Lung microvascular endothelial cell (primary cell): ENCODE measurements at regions not wholly inside any gene's neighbourhood (a gene's known extent, or its start where the extent isn't known, plus 50 kb on each side); places are given as distances from the start of the nearest gene placed in this dataset.
A peak's percentile ranks its signal among the peaks of the same experiment; 100 is the strongest.

Experiments
- DNase-seq, 2 donors: peaks; one replicate each; pipeline versions ENCODE4 v3.0.0 to v3.0.0-alpha.2; 2010; ENCODE audit warnings: low read depth in 2 of 2

GRCh38 chr1:222105861-222106260, 364.0 kb upstream of the DUSP10 start:
- DNase-seq = no peak

- no peak for DNase-seq
Observed at GRCh38 chr1:222105393-222105737, 363.5 kb upstream of the DUSP10 start.

GRCh38 chr1:222104694-222105392, 363.0 kb upstream of the DUSP10 start:
- no peak for DNase-seq

- DNase-seq = no peak
Observed at GRCh38 chr1:222104097-222104496, 362.2 kb upstream of the DUSP10 start.

- no peak for DNase-seq
Observed at GRCh38 chr1:222099746-222100145, 357.9 kb upstream of the DUSP10 start.

GRCh38 chr1:222098404-222098803, 356.5 kb upstream of the DUSP10 start:
- no peak for DNase-seq

- no peak for DNase-seq
Observed at GRCh38 chr1:222097588-222097987, 355.7 kb upstream of the DUSP10 start.

GRCh38 chr1:222096883-222097282, 355.0 kb upstream of the DUSP10 start:
- no peak for DNase-seq

GRCh38 chr1:222096476-222096772, 354.5 kb upstream of the DUSP10 start:
- DNase-seq = no peak

GRCh38 chr1:222095606-222096475, 354.0 kb upstream of the DUSP10 start:
- DNase-seq = peak; percentile 33 to 40

GRCh38 chr1:222093518-222093917, 351.6 kb upstream of the DUSP10 start:
- DNase-seq = no peak

- no peak for DNase-seq
Observed at GRCh38 chr1:222090103-222090502, 348.2 kb upstream of the DUSP10 start.

- DNase-seq = no peak
Observed at GRCh38 chr1:222087221-222087920, 345.5 kb upstream of the DUSP10 start.

- DNase-seq = no peak
Observed at GRCh38 chr1:222084996-222085395, 343.1 kb upstream of the DUSP10 start.

GRCh38 chr1:222084048-222084447, 342.2 kb upstream of the DUSP10 start:
- DNase-seq = no peak

- no peak for DNase-seq
Observed at GRCh38 chr1:222081859-222082258, 340.0 kb upstream of the DUSP10 start.

GRCh38 chr1:222079566-222079965, 337.7 kb upstream of the DUSP10 start:
- DNase-seq = no peak

GRCh38 chr1:222077206-222077605, 335.3 kb upstream of the DUSP10 start:
- DNase-seq = no peak

- no peak for DNase-seq
Observed at GRCh38 chr1:222074317-222074716, 332.4 kb upstream of the DUSP10 start.

GRCh38 chr1:222073307-222073995, 331.6 kb upstream of the DUSP10 start:
- DNase-seq = no peak

- no peak for DNase-seq
Observed at GRCh38 chr1:222071387-222071786, 329.5 kb upstream of the DUSP10 start.

GRCh38 chr1:222068937-222069336, 327.0 kb upstream of the DUSP10 start:
- no peak for DNase-seq
